Small intestine (tissue), 7 donors: ENCODE measurements at regions not wholly inside any gene's neighbourhood (a gene's known extent, or its start where the extent isn't known, plus 50 kb on each side); places are given as distances from the start of the nearest gene placed in this dataset.

Experiments
- DNase-seq, 2 donors: peaks; one replicate each; pipeline versions ENCODE4 v3.0.0 to v3.0.0-alpha.2; 2013
- FAIRE-seq: peaks from 2 replicates; lab custom pipeline; 2012; peaks lifted over from hg19 to GRCh38; lab: Jason Lieb, UNC
- H3K27ac ChIP-seq, 3 donors: one replicate each; pipeline ENCODE4 v1.5.1; 2013; ENCODE audit warnings: low read length in 2 of 3, mild to moderate bottlenecking in 2 of 3, control low read depth in 1 of 3, inconsistent platforms in 1 of 3, low read depth in 1 of 3, moderate library complexity in 1 of 3
- H3K27me3 ChIP-seq, 3 donors: one replicate each; pipeline ENCODE4 v1.6.1; 2013; ENCODE audit warnings: low read length in 3 of 3, inconsistent platforms in 1 of 3; ENCODE audit not compliant: control insufficient read depth in 3 of 3, insufficient read depth in 3 of 3
- H3K36me3 ChIP-seq, 3 donors: one replicate each; pipeline ENCODE4 v1.6.1; 2013; ENCODE audit warnings: low read length in 3 of 3, inconsistent platforms in 1 of 3, low read depth in 1 of 3, mild to moderate bottlenecking in 1 of 3, moderate library complexity in 1 of 3; ENCODE audit not compliant: control insufficient read depth in 3 of 3, insufficient read depth in 2 of 3
- H3K4me1 ChIP-seq, 3 donors: one replicate each; pipeline ENCODE4 v1.6.1; 2013; ENCODE audit warnings: low read length in 2 of 3, inconsistent platforms in 1 of 3, low read depth in 1 of 3, mild to moderate bottlenecking in 1 of 3, moderate library complexity in 1 of 3; ENCODE audit not compliant: control insufficient read depth in 3 of 3, insufficient read depth in 2 of 3
- H3K4me3 ChIP-seq, 3 donors: one replicate each; pipeline ENCODE4 v1.5.1; 2013; ENCODE audit warnings: low read length in 3 of 3, control low read depth in 1 of 3, inconsistent platforms in 1 of 3, low read depth in 1 of 3, mild to moderate bottlenecking in 1 of 3, moderate library complexity in 1 of 3
- H3K9me3 ChIP-seq, 2 donors: one replicate each; pipeline ENCODE4 v1.6.1; 2013; ENCODE audit warnings: low read depth in 1 of 2, low read length in 1 of 2; ENCODE audit not compliant: control insufficient read depth in 2 of 2, insufficient read depth in 1 of 2
- WGBS, 3 donors: extraction: QIAGEN DNeasy Blood & Tissue Kit; methylation state at CpG; one replicate each; pipeline ENCODE4 v1.1.7; 2013; 5-methylcytosine and 5-hydroxymethylcytosine counted together
- donor health status: healthy with polysubstance abuse.
- donor health status: control.
- donor health status: control.
- donor health status: Bipolar disorder and iron deficiency.
- donor health status: healthy.

DNA sequence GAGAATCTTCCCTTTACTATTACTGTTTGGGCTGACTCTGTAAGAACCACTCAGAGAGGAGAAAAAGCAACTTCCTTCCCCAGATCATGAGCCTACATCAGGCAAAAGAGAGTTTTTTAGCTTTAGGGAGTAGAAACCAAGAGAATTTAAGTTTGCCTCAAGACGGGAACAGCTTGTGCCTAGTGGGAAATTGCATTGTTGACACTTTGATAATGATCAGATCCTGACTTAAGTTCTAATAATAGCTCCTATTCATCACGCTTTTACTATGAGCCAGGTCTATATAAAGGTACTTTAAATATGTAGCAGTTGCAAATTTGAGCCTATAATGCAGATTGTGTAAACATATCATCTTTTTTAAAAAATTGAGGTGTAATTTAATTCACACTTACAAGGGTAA lies 298.2 kb downstream of the MAN2A1 start:
- H3K27ac ChIP-seq, result no peak overlapping the region
- DNase-seq, result peak in 1 of 2 donors; percentile 12
- H3K4me1 ChIP-seq, result peaks cover 0 to 26% (median 5%) of the 10 kb centered on the region in 3 donors
- no peaks in the 10 kb centered on the region for H3K36me3 ChIP-seq
- peaks cover 0 to 3% (median 0%) of the 10 kb centered on the region in 3 donors for H3K27me3 ChIP-seq
- no peak overlapping the region for H3K4me3 ChIP-seq
- peak; percentile 44 for FAIRE-seq
- peaks cover 0 to 5% of the 10 kb centered on the region in 2 donors for H3K9me3 ChIP-seq
- WGBS, 3 donors, result 14 to 51% (median 32%) methylated on average over 2 of the region's 2 CpGs

DNA sequence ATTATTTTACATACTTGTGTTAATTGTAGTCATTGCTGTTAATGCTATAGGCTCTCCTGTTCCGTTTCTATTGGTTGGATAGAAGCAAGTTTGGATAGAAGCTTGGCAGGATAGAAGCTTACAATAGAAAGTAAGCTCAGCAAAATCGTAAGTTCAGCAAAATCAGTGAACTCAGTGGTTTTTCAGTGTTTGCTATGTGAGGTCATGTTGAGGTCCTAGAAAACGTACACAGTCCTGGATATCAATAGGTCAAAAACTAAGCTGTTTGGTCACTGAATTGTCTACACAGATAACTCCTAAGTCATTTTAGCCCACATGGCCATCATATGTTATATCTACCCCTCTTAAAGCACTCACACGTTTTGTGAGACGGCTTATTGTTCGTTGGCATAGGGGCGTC lies 299.4 kb downstream of the MAN2A1 start:
- FAIRE-seq (no peak), DNase-seq (no peak)
- 85 to 91% (median 86%) methylated on average over 7 of the region's 7 CpGs for WGBS, 3 donors
- Histone ChIP-seq H3K27me3 (peaks cover 0 to 3% (median 0%) of the 10 kb centered on the region in 3 donors), H3K9me3 (peaks cover 0 to 5% of the 10 kb centered on the region in 2 donors), H3K36me3 (no peaks in the 10 kb centered on the region), H3K27ac (peak overlapping the region in 1 of 3 donors; percentile 13), H3K4me1 (peaks cover 0 to 23% (median 5%) of the 10 kb centered on the region in 3 donors), H3K4me3 (no peak overlapping the region)

- Histone ChIP-seq H3K36me3 (no peaks in the 10 kb centered on the region), H3K4me3 (no peak overlapping the region), H3K9me3 (peaks cover 0 to 3% of the 10 kb centered on the region in 2 donors), H3K27me3 (peaks cover 0 to 3% (median 0%) of the 10 kb centered on the region in 3 donors), H3K27ac (peak overlapping the region in 1 of 3 donors; percentile 56), H3K4me1 (peaks cover 0 to 23% (median 5%) of the 10 kb centered on the region in 3 donors)
- DNase-seq (peak; percentile 80 to 90), FAIRE-seq (peak; percentile 71)
- 18 to 64% (median 27%) methylated on average over 4 of the region's 4 CpGs for WGBS, 3 donors
These were observed 300.4 kb downstream of the MAN2A1 start for GRCh38 chr5:109989994-109990722.

DNA sequence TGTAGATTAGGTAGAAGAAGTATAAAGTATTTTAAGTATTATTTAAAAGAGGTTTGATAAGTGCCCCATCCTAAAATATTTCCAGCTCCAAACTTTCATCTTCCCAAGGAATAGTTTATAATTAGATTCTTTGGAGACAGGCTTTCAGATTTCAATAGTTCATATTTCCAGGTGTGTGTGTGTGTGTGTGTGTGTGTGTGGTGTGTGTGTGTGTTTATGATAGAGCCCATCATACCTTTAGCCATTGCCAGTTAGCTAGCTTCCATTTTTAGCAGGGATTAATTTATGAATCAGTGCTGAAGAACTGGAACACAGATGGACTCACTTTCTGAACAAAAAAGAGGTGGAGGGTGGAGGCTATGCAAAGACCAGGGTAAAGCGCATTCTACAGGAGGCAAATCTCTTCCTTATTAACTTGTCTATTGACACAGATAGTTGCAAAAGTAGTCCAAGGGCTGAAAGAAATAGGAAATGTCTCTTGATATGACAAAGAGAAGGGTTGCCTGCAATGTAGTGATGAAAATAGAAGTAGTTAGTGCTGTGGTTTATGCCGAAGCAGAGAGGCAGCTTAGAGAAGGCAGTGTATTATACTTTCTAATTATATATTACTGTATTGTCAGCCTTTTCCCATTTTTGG lies 301.1 kb downstream of the MAN2A1 start:
- Histone ChIP-seq H3K4me1 (peaks cover 0 to 23% (median 5%) of the 10 kb centered on the region in 3 donors), H3K27ac (peak overlapping the region in 1 of 3 donors; percentile 56)
- 36 to 73% (median 64%) methylated on average over 2 of the region's 2 CpGs for WGBS, 3 donors

GRCh38 chr5:109992264-109992915 lies 302.7 kb downstream of the MAN2A1 start:
- FAIRE-seq, result no peak
- H3K27ac ChIP-seq, result no peak overlapping the region

More for the DNA sequence above, 301.1 kb downstream of the MAN2A1 start:
- no peaks in the 10 kb centered on the region for H3K9me3 ChIP-seq
- H3K4me3 ChIP-seq, result no peak overlapping the region
- H3K27me3 ChIP-seq, result peaks cover 0 to 1% (median 0%) of the 10 kb centered on the region in 3 donors
- FAIRE-seq (no peak), DNase-seq (peak in 1 of 2 donors; percentile 11)
- no peaks in the 10 kb centered on the region for H3K36me3 ChIP-seq

DNA sequence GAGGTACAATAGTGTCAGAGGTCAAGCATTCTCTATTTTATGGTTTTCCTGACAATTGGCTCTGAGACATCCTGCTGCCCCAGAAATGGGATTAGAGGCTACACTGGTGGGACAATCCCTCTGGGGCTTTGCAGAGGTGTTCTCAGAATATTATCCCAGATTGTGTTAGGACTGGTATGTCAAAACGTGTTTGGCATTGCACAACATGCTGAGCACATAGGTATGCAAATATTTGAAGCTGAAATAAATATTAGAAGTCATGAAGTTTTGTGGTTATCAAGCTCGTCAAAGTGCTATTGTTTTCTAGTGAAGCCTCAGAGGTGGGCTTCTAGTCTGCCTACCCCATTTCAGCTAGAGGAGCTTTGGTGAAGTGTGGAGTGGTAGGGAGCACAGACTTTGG lies 304.4 kb downstream of the MAN2A1 start:
- Histone ChIP-seq H3K9me3 (no peaks in the 10 kb centered on the region), H3K4me1 (peaks cover 0 to 18% (median 5%) of the 10 kb centered on the region in 3 donors), H3K36me3 (no peaks in the 10 kb centered on the region), H3K27me3 (no peaks in the 10 kb centered on the region), H3K4me3 (no peak overlapping the region), H3K27ac (no peak overlapping the region)
- WGBS, 3 donors, result 75 to 80% (median 76%) methylated on average over 2 of the region's 2 CpGs
- FAIRE-seq (no peak), DNase-seq (no peak)

More at GRCh38 chr5:109992264-109992915, 302.7 kb downstream of the MAN2A1 start:
- Histone ChIP-seq H3K36me3 (no peaks in the 10 kb centered on the region), H3K27me3 (no peaks in the 10 kb centered on the region), H3K4me3 (no peak overlapping the region), H3K4me1 (peaks cover 0 to 23% (median 5%) of the 10 kb centered on the region in 3 donors), H3K9me3 (no peaks in the 10 kb centered on the region)
- DNase-seq, result no peak
- WGBS, 3 donors, result 88 to 93% (median 91%) methylated on average over 9 of the region's 9 CpGs

GRCh38 chr5:109996246-109996645 lies 306.5 kb downstream of the MAN2A1 start:
- peaks cover 0 to 7% (median 2%) of the 10 kb centered on the region in 3 donors for H3K4me1 ChIP-seq
- no peaks in the 10 kb centered on the region for H3K36me3 ChIP-seq
- H3K27ac ChIP-seq, result no peak overlapping the region
- FAIRE-seq (no peak), DNase-seq (no peak)
- no peak overlapping the region for H3K4me3 ChIP-seq
- no peaks in the 10 kb centered on the region for H3K27me3 ChIP-seq
- no peaks in the 10 kb centered on the region for H3K9me3 ChIP-seq
- 49 to 77% (median 61%) methylated on average over 2 of the region's 2 CpGs for WGBS, 3 donors

DNA sequence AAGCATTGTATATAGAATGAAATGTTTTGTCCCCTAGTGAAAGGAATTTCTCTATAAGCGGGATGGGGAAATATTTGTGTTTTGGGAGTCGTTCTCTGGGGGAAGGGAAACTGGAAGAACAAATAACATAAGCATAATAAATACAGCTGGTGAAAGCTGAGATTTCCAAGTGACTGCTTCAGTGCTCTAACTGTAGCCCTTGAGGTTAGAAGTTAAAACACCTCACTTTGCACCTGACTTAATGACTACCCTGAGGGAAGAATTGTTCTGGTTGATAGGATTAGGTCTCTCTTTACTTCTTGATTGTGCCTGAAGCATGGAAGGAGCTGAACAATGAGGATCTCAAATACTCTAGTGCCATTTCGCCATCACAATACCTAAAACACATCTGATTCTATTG lies 307.4 kb downstream of the MAN2A1 start:
- Histone ChIP-seq H3K27me3 (no peaks in the 10 kb centered on the region), H3K4me3 (no peak overlapping the region), H3K36me3 (no peaks in the 10 kb centered on the region), H3K27ac (no peak overlapping the region), H3K4me1 (peaks cover 0 to 2% (median 0%) of the 10 kb centered on the region in 3 donors), H3K9me3 (no peaks in the 10 kb centered on the region)
- 71 to 81% (median 80%) methylated on average over 3 of the region's 3 CpGs for WGBS, 3 donors
- FAIRE-seq, result no peak
- no peak for DNase-seq
